HCT116 (cell line): ENCODE measurements at regions not wholly inside any gene's neighbourhood (a gene's known extent, or its start where the extent isn't known, plus 50 kb on each side); places are given as distances from the start of the nearest gene placed in this dataset.

ENCODE experiments used
- ATAC-seq: fragments of 200-7000 bp; cut with Tn5 transposase; 2 replicates; pipeline ENCODE4 v1.9.1; 2020; ENCODE audit warnings: mild to moderate bottlenecking, moderate library complexity
- BruUV-seq: library from RNA; stranded (reverse); fragments of 400-500 nt; replicated peaks from 2 replicates; lab custom pipeline; 2021; lab: Mats Ljungman, UMichigan
- CTCF ChIA-PET: fragments of 300-600 bp; sonication (Branson Sonifier 250); formaldehyde crosslinking; loops from one replicate; lab custom pipeline; 2021; ENCODE audit warnings: antibody characterized with exemption; lab: Charles Lee
- POLR2A ChIA-PET: fragments of 300-600, 350-600 bp; sonication (Branson Sonifier 250); formaldehyde crosslinking; loops from one replicate; lab custom pipeline; 2021; ENCODE audit warnings: antibody characterized with exemption; lab: Charles Lee
- RAD21 ChIA-PET, 2 experiments: fragments of 300-600 bp; sonication (Branson Sonifier 250); formaldehyde crosslinking; loops; one replicate each; lab custom pipeline; 2023; ENCODE audit warnings: low total read pairs in 2 of 2; ENCODE audit not compliant: uncharacterized antibody in 2 of 2, unreplicated experiment in 2 of 2, low non-redundant PET in 1 of 2; lab: Charles Lee
- DNase-seq: peaks from one replicate; pipeline ENCODE4 v3.0.0-alpha.2; 2010; ENCODE audit warnings: low read depth, low spot score
- H2AFZ ChIP-seq: fragments of 200-600 bp; shearing (Covaris generic), sonication (generic); 2 replicates; pipeline ENCODE4 v1.6.1; 2017; ENCODE audit warnings: low read depth, mixed run types, mixed read lengths, antibody characterized with exemption, low read length; ENCODE audit not compliant: poor library complexity, severe bottlenecking
- H3K27ac ChIP-seq: 2 replicates; pipeline ENCODE4 v1.5.1; 2012; ENCODE audit warnings: low read depth, low read length
- H3K27me3 ChIP-seq: fragments of 200-600 bp; sonication (generic); 2 replicates; pipeline ENCODE4 v1.6.1; 2016; ENCODE audit warnings: mixed run types, low read length, mixed read lengths; ENCODE audit not compliant: insufficient read depth
- H3K36me3 ChIP-seq, 2 experiments: fragments of 200-500 bp in 1 of 2; fragments of 200-600 bp in 1 of 2; sonication (Bioruptor generic) in 1 of 2; sonication (generic) in 1 of 2; 2 replicates each; pipeline versions ENCODE4 v1.5.1 to v1.6.1; 2014 to 2016; ENCODE audit warnings: low read length in 2 of 2, inconsistent platforms in 1 of 2, mixed read lengths in 1 of 2, mixed run types in 1 of 2; ENCODE audit not compliant: insufficient read depth in 2 of 2, control insufficient read depth in 1 of 2
- H3K4me1 ChIP-seq, 2 experiments: fragments of 200-600 bp in 1 of 2; sonication (generic) in 1 of 2; 2 replicates each; pipeline versions ENCODE4 v1.5.1 to v1.6.1; 2012 to 2017; ENCODE audit warnings: low read length in 2 of 2, inconsistent platforms in 1 of 2, mild to moderate bottlenecking in 1 of 2, mixed read lengths in 1 of 2, mixed run types in 1 of 2, moderate library complexity in 1 of 2; ENCODE audit not compliant: insufficient read depth in 2 of 2, control insufficient read depth in 1 of 2
- H3K4me2 ChIP-seq: fragments of 200-600 bp; sonication (generic); 2 replicates; pipeline ENCODE4 v1.6.1; 2017; ENCODE audit warnings: mixed run types, low read length, mixed read lengths
- H3K4me3 ChIP-seq, 2 experiments: fragments of 200-600 bp in 1 of 2; sonication (generic) in 1 of 2; replicated peaks in 1 of 2; 2 replicates each; pipeline ENCODE4 v1.5.1; 2011 to 2016; ENCODE audit warnings: low read length in 2 of 2, control low read depth in 1 of 2, low read depth in 1 of 2, mild to moderate bottlenecking in 1 of 2, mixed read lengths in 1 of 2, mixed run types in 1 of 2
- H3K79me2 ChIP-seq: fragments of 200-600 bp; sonication (generic); 2 replicates; pipeline ENCODE4 v1.6.1; 2017; ENCODE audit warnings: mild to moderate bottlenecking, mixed run types, low read length, moderate library complexity, mixed read lengths; ENCODE audit not compliant: insufficient read depth
- H3K9ac ChIP-seq: fragments of 200-600 bp; sonication (generic); 2 replicates; pipeline ENCODE4 v1.6.1; 2016; ENCODE audit warnings: low read length, mixed read lengths
- H3K9me2 ChIP-seq: fragments of 200-600 bp; sonication (generic), shearing (Covaris generic); 2 replicates; pipeline ENCODE4 v1.6.1; 2017; ENCODE audit warnings: mixed run types, mild to moderate bottlenecking, moderate library complexity; ENCODE audit not compliant: insufficient read depth
- H3K9me3 ChIP-seq, 2 experiments: fragments of 200-500 bp in 1 of 2; fragments of 200-600 bp in 1 of 2; sonication (Bioruptor generic) in 1 of 2; sonication (generic) in 1 of 2; 2 replicates each; pipeline ENCODE4 v1.6.1; 2014 to 2017; ENCODE audit warnings: low read length in 2 of 2, mixed read lengths in 2 of 2, inconsistent platforms in 1 of 2, low read depth in 1 of 2, mild to moderate bottlenecking in 1 of 2, mixed run types in 1 of 2, moderate library complexity in 1 of 2; ENCODE audit not compliant: control insufficient read depth in 1 of 2, insufficient read depth in 1 of 2
- H4K20me1 ChIP-seq: fragments of 200-600 bp; sonication (generic), shearing (Covaris generic); 2 replicates; pipeline ENCODE4 v1.6.1; 2017; ENCODE audit warnings: mixed run types, mild to moderate bottlenecking, moderate library complexity; ENCODE audit not compliant: insufficient read depth
- CBX3 ChIP-seq: IDR thresholded peaks from 2 replicates; pipeline ENCODE4 v1.6.1; 2012; ENCODE audit warnings: low read depth
- EGR1 ChIP-seq: IDR thresholded peaks from 2 replicates; pipeline ENCODE4 v1.6.1; 2012; ENCODE audit warnings: low read depth
- ELF1 ChIP-seq: IDR thresholded peaks from 2 replicates; pipeline ENCODE4 v1.6.1; 2012; ENCODE audit warnings: low read depth, borderline replicate concordance
- EZH2 ChIP-seq: fragments of 200-600 bp; sonication (generic); IDR thresholded peaks from 2 replicates; pipeline ENCODE4 v1.6.1; 2017; ENCODE audit warnings: antibody characterized with exemption, mixed run types
- EZH2phosphoT487 ChIP-seq: fragments of 200-600 bp; IDR thresholded peaks from 2 replicates; pipeline ENCODE4 v1.6.1; 2018; ENCODE audit warnings: antibody characterized with exemption, borderline replicate concordance
- POLR2A ChIP-seq: IDR thresholded peaks from 2 replicates; pipeline ENCODE4 v1.7.0; 2011; ENCODE audit warnings: borderline replicate concordance; ENCODE audit not compliant: insufficient read depth, insufficient read length; ENCODE audit errors: extremely low read depth
- SP1 ChIP-seq: IDR thresholded peaks from 2 replicates; pipeline ENCODE4 v1.6.1; 2012; ENCODE audit warnings: low read depth
- SRF ChIP-seq: IDR thresholded peaks from 2 replicates; pipeline ENCODE4 v1.6.1; 2012; ENCODE audit warnings: low read depth
- YY1 ChIP-seq: IDR thresholded peaks from 2 replicates; pipeline ENCODE4 v1.6.1; 2011; ENCODE audit warnings: low read length, low read depth, moderate library complexity, mild to moderate bottlenecking; ENCODE audit not compliant: insufficient replicate concordance; ENCODE audit errors: extremely low read depth
- ZNF274 ChIP-seq: fragments of 200-500 bp; sonication (Bioruptor generic); IDR thresholded peaks from 2 replicates; pipeline ENCODE4 v1.6.1; 2014; ENCODE audit warnings: mild to moderate bottlenecking, low read depth, low read length, inconsistent platforms
- intact Hi-C: fragments of 100-400 bp; cut with micrococcal nuclease; formaldehyde crosslinking; loops from 2 replicates; pipeline ENCODE4 v1.10.0; 2022
- TF ChIP-seq, protein P1 (sequence below): IDR thresholded peaks from 2 replicates; pipeline ENCODE4 v1.6.1; 2012
- TF ChIP-seq, protein P2 (sequence below), 3 experiments: fragments of 200-600 bp in 1 of 3; sonication (generic) in 1 of 3; IDR thresholded peaks in 2 of 3; conservative IDR thresholded peaks in 1 of 3; 2 replicates each; pipeline ENCODE4 v1.5.1; 2012 to 2017; ENCODE audit warnings: low read depth in 2 of 3, low read length in 2 of 3, antibody characterized with exemption in 1 of 3, borderline replicate concordance in 1 of 3, control low read depth in 1 of 3, mild to moderate bottlenecking in 1 of 3, mixed read lengths in 1 of 3, mixed run types in 1 of 3, moderate library complexity in 1 of 3; ENCODE audit not compliant: insufficient read depth in 1 of 3
- TF ChIP-seq, protein P3 (sequence below): IDR thresholded peaks from 2 replicates; pipeline ENCODE4 v1.6.1; 2012

DNA sequence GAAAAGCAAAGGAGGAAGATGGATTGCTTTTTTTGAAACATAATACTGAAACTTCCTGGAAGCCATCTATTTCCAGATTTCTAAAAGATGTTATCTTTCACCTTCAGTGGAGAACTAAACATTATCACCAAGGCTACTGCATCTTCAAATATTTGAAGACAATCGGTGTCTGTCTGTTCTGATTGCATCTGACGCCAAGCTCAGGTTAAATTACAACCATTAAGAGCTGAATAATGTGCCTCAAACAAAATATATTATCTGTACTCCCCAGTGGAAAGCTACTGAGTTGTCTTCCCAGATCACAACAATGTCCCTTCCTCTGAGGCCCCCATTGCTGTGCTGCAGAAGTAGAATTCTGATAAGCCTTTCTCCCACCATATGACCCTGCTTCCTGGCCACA, 342.3 kb downstream of the PLK2 start:
- TF ChIP-seq, protein P1, sequence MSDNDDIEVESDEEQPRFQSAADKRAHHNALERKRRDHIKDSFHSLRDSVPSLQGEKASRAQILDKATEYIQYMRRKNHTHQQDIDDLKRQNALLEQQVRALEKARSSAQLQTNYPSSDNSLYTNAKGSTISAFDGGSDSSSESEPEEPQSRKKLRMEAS = no peak
- TF ChIP-seq CBX3 = no peak
- no peak for TF ChIP-seq EGR1
- TF ChIP-seq, protein P2, sequence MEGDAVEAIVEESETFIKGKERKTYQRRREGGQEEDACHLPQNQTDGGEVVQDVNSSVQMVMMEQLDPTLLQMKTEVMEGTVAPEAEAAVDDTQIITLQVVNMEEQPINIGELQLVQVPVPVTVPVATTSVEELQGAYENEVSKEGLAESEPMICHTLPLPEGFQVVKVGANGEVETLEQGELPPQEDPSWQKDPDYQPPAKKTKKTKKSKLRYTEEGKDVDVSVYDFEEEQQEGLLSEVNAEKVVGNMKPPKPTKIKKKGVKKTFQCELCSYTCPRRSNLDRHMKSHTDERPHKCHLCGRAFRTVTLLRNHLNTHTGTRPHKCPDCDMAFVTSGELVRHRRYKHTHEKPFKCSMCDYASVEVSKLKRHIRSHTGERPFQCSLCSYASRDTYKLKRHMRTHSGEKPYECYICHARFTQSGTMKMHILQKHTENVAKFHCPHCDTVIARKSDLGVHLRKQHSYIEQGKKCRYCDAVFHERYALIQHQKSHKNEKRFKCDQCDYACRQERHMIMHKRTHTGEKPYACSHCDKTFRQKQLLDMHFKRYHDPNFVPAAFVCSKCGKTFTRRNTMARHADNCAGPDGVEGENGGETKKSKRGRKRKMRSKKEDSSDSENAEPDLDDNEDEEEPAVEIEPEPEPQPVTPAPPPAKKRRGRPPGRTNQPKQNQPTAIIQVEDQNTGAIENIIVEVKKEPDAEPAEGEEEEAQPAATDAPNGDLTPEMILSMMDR (IDR thresholded peaks at IDR 0.05 in 2 of 3, conservative IDR thresholded peaks at IDR 0.05 in 1 of 3; ENCODE audit: borderline replicate concordance in 1 of 3, insufficient read depth in 1 of 3, low read depth in 2 of 3, low read length in 2 of 3) = no peak
- no peak for TF ChIP-seq YY1
- no peak for TF ChIP-seq POLR2A
- TF ChIP-seq EZH2 = no peak
- TF ChIP-seq ZNF274 = no peak
- no peak for TF ChIP-seq EZH2phosphoT487
- TF ChIP-seq, protein P3, sequence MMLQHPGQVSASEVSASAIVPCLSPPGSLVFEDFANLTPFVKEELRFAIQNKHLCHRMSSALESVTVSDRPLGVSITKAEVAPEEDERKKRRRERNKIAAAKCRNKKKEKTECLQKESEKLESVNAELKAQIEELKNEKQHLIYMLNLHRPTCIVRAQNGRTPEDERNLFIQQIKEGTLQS = no peak
- TF ChIP-seq SP1 = no peak
- TF ChIP-seq SRF = no peak
- TF ChIP-seq ELF1 = no peak
- Histone ChIP-seq H3K4me3 (no peak overlapping the region), H3K79me2 (no peaks in the 10 kb centered on the region), H4K20me1 (no peaks in the 10 kb centered on the region), H3K4me2 (no peak overlapping the region), H3K4me1 (no peaks in the 10 kb centered on the region), H3K9me3 (no peaks in the 10 kb centered on the region), H3K27ac (no peak overlapping the region), H3K36me3 (no peaks in the 10 kb centered on the region), H3K27me3 (no peaks in the 10 kb centered on the region), H3K9me2 (no peaks in the 10 kb centered on the region), H2AFZ (no peak overlapping the region), H3K9ac (no peak overlapping the region)
- BruUV-seq = no TSS peak
- ATAC-seq = no peak
- no peak for DNase-seq
- ChIA-PET POLR2A (no interaction called here), RAD21 (no interaction called here), CTCF (no interaction called here)
- intact Hi-C loops = no loop called here
